NB4 (cell line): ENCODE measurements at regions not wholly inside any gene's neighbourhood (a gene's known extent, or its start where the extent isn't known, plus 50 kb on each side); places are given as distances from the start of the nearest gene placed in this dataset.

ENCODE experiments used
- CTCF ChIP-seq: IDR thresholded peaks from one replicate; pipeline ENCODE4 v1.5.1; 2012; ENCODE audit warnings: low read depth, low read length
- MAX ChIP-seq: IDR thresholded peaks from 2 replicates; pipeline ENCODE4 v1.6.1; 2011; ENCODE audit warnings: low read depth, low read length
- MYC ChIP-seq: IDR thresholded peaks from 2 replicates; pipeline ENCODE4 v1.6.1; 2011; ENCODE audit warnings: low read depth, low read length
- POLR2A ChIP-seq: IDR thresholded peaks from 2 replicates; pipeline ENCODE4 v1.6.1; 2011; ENCODE audit warnings: mild to moderate bottlenecking; ENCODE audit not compliant: insufficient read length; ENCODE audit errors: extremely low read depth

GRCh38 chr6:106886081-106886843 lies 88.3 kb downstream of the CD24 start:
- TF ChIP-seq CTCF = no peak
- no peak for TF ChIP-seq POLR2A
- no peak for TF ChIP-seq MAX
- TF ChIP-seq MYC = no peak
